Testis (tissue), 2 donors: ENCODE measurements at regions not wholly inside any gene's neighbourhood (a gene's known extent, or its start where the extent isn't known, plus 50 kb on each side); places are given as distances from the start of the nearest gene placed in this dataset.

Source experiments
- DNase-seq: peaks from one replicate; pipeline ENCODE4 v3.0.0-alpha.2; 2019
- H3K27ac ChIP-seq, 2 donors: fragments of 200-600 bp; sonication (generic); one replicate each; pipeline ENCODE4 v1.5.1; 2019
- H3K27me3 ChIP-seq: fragments of 200-600 bp; sonication (generic); one replicate; pipeline ENCODE4 v1.5.1; 2019
- H3K36me3 ChIP-seq: fragments of 200-600 bp; sonication (generic); one replicate; pipeline ENCODE4 v1.5.1; 2017; ENCODE audit warnings: low read depth; ENCODE audit errors: missing control alignments
- H3K4me1 ChIP-seq: fragments of 200-600 bp; sonication (generic); one replicate; pipeline ENCODE4 v1.5.1; 2019
- H3K4me3 ChIP-seq, 2 donors: fragments of 200-600 bp; sonication (generic); one replicate each; pipeline ENCODE4 v1.5.1; 2017 to 2019
- H3K9me3 ChIP-seq: fragments of 200-600 bp; sonication (generic); one replicate; pipeline ENCODE4 v1.5.1; 2017
- CTCF ChIP-seq, 3 experiments: fragments of 450-650 bp in 2 of 3; fragments of 200-600 bp in 1 of 3; sonication (generic) in 1 of 3; IDR thresholded peaks; one replicate each; pipeline ENCODE4 v1.5.1; 2016 to 2019; ENCODE audit warnings: antibody characterized with exemption in 3 of 3, mild to moderate bottlenecking in 2 of 3, moderate library complexity in 1 of 3
- POLR2A ChIP-seq: fragments of 450-650 bp; IDR thresholded peaks from one replicate; pipeline ENCODE4 v1.6.1; 2017; ENCODE audit warnings: antibody characterized with exemption, mild to moderate bottlenecking, moderate library complexity
- WGBS, 2 donors: methylation state at CpG; one replicate each; pipeline ENCODE4 v1.1.5; 2018; 5-methylcytosine and 5-hydroxymethylcytosine counted together
- intact Hi-C: fragments of 100-400 bp; cut with DNase I; formaldehyde crosslinking; loops from one replicate; pipeline ENCODE4 v1.15.1; 2023; ENCODE audit warnings: low total_unique reads

- Histone ChIP-seq H3K36me3 (no peaks in the 10 kb centered on the region), H3K27ac (no peak overlapping the region), H3K27me3 (no peaks in the 10 kb centered on the region), H3K9me3 (no peaks in the 10 kb centered on the region), H3K4me3 (peak overlapping the region; percentile 27 to 32), H3K4me1 (no peaks in the 10 kb centered on the region)
- TF ChIP-seq CTCF (IDR thresholded peaks at IDR 0.05), result no peak
- no peak for TF ChIP-seq POLR2A
- intact Hi-C loops, result no loop called here
- peak; percentile 44 for DNase-seq
- 22% methylated on average over 13 to 28 of the region's 28 CpGs for WGBS, 2 donors
Observed at GRCh38 chr9:16154521-16155078, 601.8 kb downstream of the CCDC171 start.

GRCh38 chr9:16155878-16156277 lies 603.0 kb downstream of the CCDC171 start:
- H3K27me3 ChIP-seq, result no peaks in the 10 kb centered on the region

GRCh38 chr9:16157216-16157615 lies 604.4 kb downstream of the CCDC171 start:
- 75 to 89% methylated on average over 3 of the region's 3 CpGs for WGBS, 2 donors
- no peaks in the 10 kb centered on the region for H3K4me1 ChIP-seq
- no peak overlapping the region for H3K4me3 ChIP-seq
- TF ChIP-seq CTCF (IDR thresholded peaks at IDR 0.05), result no peak
- TF ChIP-seq POLR2A, result no peak
- no peak overlapping the region for H3K27ac ChIP-seq
- H3K9me3 ChIP-seq, result no peaks in the 10 kb centered on the region
- H3K27me3 ChIP-seq, result no peaks in the 10 kb centered on the region
- no peaks in the 10 kb centered on the region for H3K36me3 ChIP-seq
- no peak for DNase-seq
- intact Hi-C loops, result no loop called here

More at GRCh38 chr9:16155878-16156277, 603.0 kb downstream of the CCDC171 start:
- Histone ChIP-seq H3K9me3 (no peaks in the 10 kb centered on the region), H3K36me3 (no peaks in the 10 kb centered on the region), H3K4me1 (no peaks in the 10 kb centered on the region), H3K4me3 (no peak overlapping the region), H3K27ac (no peak overlapping the region)
- TF ChIP-seq CTCF (IDR thresholded peaks at IDR 0.05) (no peak), POLR2A (no peak)
- WGBS, 2 donors, result 94% methylated on average over 4 of the region's 4 CpGs
- intact Hi-C loops, result no loop called here
- no peak for DNase-seq

GRCh38 chr9:16157651-16158050 lies 604.8 kb downstream of the CCDC171 start:
- H3K36me3 ChIP-seq, result no peaks in the 10 kb centered on the region
- no peak overlapping the region for H3K4me3 ChIP-seq
- no peak overlapping the region for H3K27ac ChIP-seq
- TF ChIP-seq POLR2A, result no peak
- TF ChIP-seq CTCF (IDR thresholded peaks at IDR 0.05), result no peak
- intact Hi-C loops, result no loop called here
- H3K9me3 ChIP-seq, result no peaks in the 10 kb centered on the region
- no peaks in the 10 kb centered on the region for H3K27me3 ChIP-seq
- H3K4me1 ChIP-seq, result no peaks in the 10 kb centered on the region
- 88 to 92% methylated on average over 4 of the region's 4 CpGs for WGBS, 2 donors
- no peak for DNase-seq

- no peak for TF ChIP-seq POLR2A
- TF ChIP-seq CTCF (IDR thresholded peaks at IDR 0.05), result no peak
- Histone ChIP-seq H3K27ac (no peak overlapping the region), H3K36me3 (no peaks in the 10 kb centered on the region), H3K4me1 (no peaks in the 10 kb centered on the region), H3K9me3 (no peaks in the 10 kb centered on the region), H3K27me3 (no peaks in the 10 kb centered on the region), H3K4me3 (no peak overlapping the region)
- WGBS, 2 donors, result 72 to 74% methylated on average over 9 of the region's 9 CpGs
- intact Hi-C loops, result no loop called here
- DNase-seq, result no peak
Observed at GRCh38 chr9:16158093-16158492, 605.2 kb downstream of the CCDC171 start.
